HCT116 (cell line): ENCODE measurements at regions not wholly inside any gene's neighbourhood (a gene's known extent, or its start where the extent isn't known, plus 50 kb on each side); places are given as distances from the start of the nearest gene placed in this dataset.

Experiments
- POLR2A ChIP-seq: IDR thresholded peaks from 2 replicates; pipeline ENCODE4 v1.7.0; 2011; ENCODE audit warnings: borderline replicate concordance; ENCODE audit not compliant: insufficient read depth, insufficient read length; ENCODE audit errors: extremely low read depth
- POLR2AphosphoS5 ChIP-seq: IDR thresholded peaks from 2 replicates; pipeline ENCODE4 v1.6.1; 2011; ENCODE audit warnings: mild to moderate bottlenecking, low read depth, low read length, moderate library complexity
- TF ChIP-seq, protein P1 (sequence below), 3 experiments: fragments of 200-600 bp in 1 of 3; sonication (generic) in 1 of 3; IDR thresholded peaks in 2 of 3; conservative IDR thresholded peaks in 1 of 3; 2 replicates each; pipeline ENCODE4 v1.5.1; 2012 to 2017; ENCODE audit warnings: low read depth in 2 of 3, low read length in 2 of 3, antibody characterized with exemption in 1 of 3, borderline replicate concordance in 1 of 3, control low read depth in 1 of 3, mild to moderate bottlenecking in 1 of 3, mixed read lengths in 1 of 3, mixed run types in 1 of 3, moderate library complexity in 1 of 3; ENCODE audit not compliant: insufficient read depth in 1 of 3

DNA sequence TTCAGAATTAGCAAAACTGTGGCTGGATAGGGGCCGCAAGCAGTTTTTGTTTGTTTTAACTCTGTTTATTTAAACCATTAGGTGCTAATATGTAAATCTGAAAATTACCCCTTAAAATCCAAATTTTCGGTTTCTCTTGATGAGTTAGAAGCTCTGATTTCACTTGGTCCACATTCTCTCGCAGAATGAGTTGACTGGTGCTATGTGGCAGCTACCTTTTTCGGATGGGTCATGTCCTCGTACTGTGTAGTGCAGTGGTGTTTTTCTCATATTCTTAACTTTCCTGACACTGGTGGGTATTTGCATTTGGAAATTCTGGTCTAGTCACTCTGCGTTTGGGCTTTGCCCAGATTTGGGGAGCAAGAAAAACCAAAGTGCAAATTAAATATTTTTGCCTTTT lies 87.1 kb downstream of the DIPK2A start:
- TF ChIP-seq POLR2A (no peak), POLR2AphosphoS5 (no peak)
- TF ChIP-seq, protein P1, sequence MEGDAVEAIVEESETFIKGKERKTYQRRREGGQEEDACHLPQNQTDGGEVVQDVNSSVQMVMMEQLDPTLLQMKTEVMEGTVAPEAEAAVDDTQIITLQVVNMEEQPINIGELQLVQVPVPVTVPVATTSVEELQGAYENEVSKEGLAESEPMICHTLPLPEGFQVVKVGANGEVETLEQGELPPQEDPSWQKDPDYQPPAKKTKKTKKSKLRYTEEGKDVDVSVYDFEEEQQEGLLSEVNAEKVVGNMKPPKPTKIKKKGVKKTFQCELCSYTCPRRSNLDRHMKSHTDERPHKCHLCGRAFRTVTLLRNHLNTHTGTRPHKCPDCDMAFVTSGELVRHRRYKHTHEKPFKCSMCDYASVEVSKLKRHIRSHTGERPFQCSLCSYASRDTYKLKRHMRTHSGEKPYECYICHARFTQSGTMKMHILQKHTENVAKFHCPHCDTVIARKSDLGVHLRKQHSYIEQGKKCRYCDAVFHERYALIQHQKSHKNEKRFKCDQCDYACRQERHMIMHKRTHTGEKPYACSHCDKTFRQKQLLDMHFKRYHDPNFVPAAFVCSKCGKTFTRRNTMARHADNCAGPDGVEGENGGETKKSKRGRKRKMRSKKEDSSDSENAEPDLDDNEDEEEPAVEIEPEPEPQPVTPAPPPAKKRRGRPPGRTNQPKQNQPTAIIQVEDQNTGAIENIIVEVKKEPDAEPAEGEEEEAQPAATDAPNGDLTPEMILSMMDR (IDR thresholded peaks at IDR 0.05 in 2 of 3, conservative IDR thresholded peaks at IDR 0.05 in 1 of 3; ENCODE audit: borderline replicate concordance in 1 of 3, insufficient read depth in 1 of 3, low read depth in 2 of 3, low read length in 2 of 3) = no peak
